GM13976 (cell line): ENCODE measurements at regions not wholly inside any gene's neighbourhood (a gene's known extent, or its start where the extent isn't known, plus 50 kb on each side); places are given as distances from the start of the nearest gene placed in this dataset.

ENCODE experiments used
- DNase-seq: peaks from one replicate; pipeline ENCODE4 v3.0.0; 2012; ENCODE audit warnings: low spot score
- CTCF ChIP-seq: IDR thresholded peaks from 2 replicates; pipeline ENCODE4 v1.5.1; 2012; ENCODE audit warnings: borderline replicate concordance, mild to moderate bottlenecking; ENCODE audit not compliant: insufficient read depth; ENCODE audit errors: extremely low read depth, missing control alignments, control extremely low read depth
- in situ Hi-C: fragments of 300-500 bp; cut with MboI; formaldehyde crosslinking; loops from one replicate; pipeline ENCODE4 v1.12.0; 2022; ENCODE audit warnings: low sequenced_read_pairs, mixed read lengths, inconsistent platforms; ENCODE audit not compliant: unreplicated experiment

- DNase-seq: no peak
- no peak for TF ChIP-seq CTCF
- in situ Hi-C loops: no loop called here
These were observed 149.3 kb downstream of the TGFB2 start for GRCh38 chr1:218494449-218494852.

- DNase-seq: no peak
- no peak for TF ChIP-seq CTCF
- in situ Hi-C loops: no loop called here
These were observed 150.8 kb downstream of the TGFB2 start for GRCh38 chr1:218495931-218496330.

- TF ChIP-seq CTCF: no peak
- in situ Hi-C loops: no loop called here
- DNase-seq: no peak
These were observed 151.4 kb downstream of the TGFB2 start for GRCh38 chr1:218496561-218496960.

- no peak for TF ChIP-seq CTCF
- no peak for DNase-seq
- in situ Hi-C loops: no loop called here
These were observed 153.2 kb downstream of the TGFB2 start for GRCh38 chr1:218498056-218498938.

- in situ Hi-C loops: no loop called here
- TF ChIP-seq CTCF: no peak
- DNase-seq: no peak
These were observed 154.0 kb downstream of the TGFB2 start for GRCh38 chr1:218499011-218499691.

GRCh38 chr1:218499911-218500310 lies 154.8 kb downstream of the TGFB2 start:
- in situ Hi-C loops: no loop called here
- TF ChIP-seq CTCF: no peak

More at GRCh38 chr1:218499911-218500310, 154.8 kb downstream of the TGFB2 start:
- no peak for DNase-seq
